H9 (cell line): ENCODE measurements at regions not wholly inside any gene's neighbourhood (a gene's known extent, or its start where the extent isn't known, plus 50 kb on each side); places are given as distances from the start of the nearest gene placed in this dataset.
A peak's percentile ranks its signal among the peaks of the same experiment; 100 is the strongest.

Source experiments
- DNase-seq: peaks from one replicate; pipeline ENCODE4 v3.0.0-alpha.2; 2017
- H2AFZ ChIP-seq: one replicate; pipeline ENCODE4 v1.6.1; 2013; ENCODE audit warnings: mild to moderate bottlenecking, low read length, control low read depth, moderate library complexity
- H2AK5ac ChIP-seq: 2 replicates; pipeline ENCODE4 v1.6.1; 2013; ENCODE audit warnings: low read length, control low read depth, mixed read lengths; ENCODE audit not compliant: insufficient read length
- H2BK120ac ChIP-seq: one replicate; pipeline ENCODE4 v1.6.1; 2013; ENCODE audit warnings: low read depth, mild to moderate bottlenecking, low read length, control low read depth, inconsistent platforms; ENCODE audit not compliant: poor library complexity, severe bottlenecking
- H2BK12ac ChIP-seq: 2 replicates; pipeline ENCODE4 v1.6.1; 2013; ENCODE audit warnings: low read length, control low read depth, mixed read lengths, low read depth; ENCODE audit not compliant: insufficient read length
- H2BK15ac ChIP-seq: 2 replicates; pipeline ENCODE4 v1.6.1; 2013; ENCODE audit warnings: low read depth, low read length, control low read depth
- H2BK20ac ChIP-seq: one replicate; pipeline ENCODE4 v1.6.1; 2013; ENCODE audit warnings: low read depth, mild to moderate bottlenecking, low read length, control low read depth, inconsistent platforms; ENCODE audit not compliant: poor library complexity, severe bottlenecking
- H2BK5ac ChIP-seq: 2 replicates; pipeline ENCODE4 v1.6.1; 2013; ENCODE audit warnings: low read length, control low read depth, mixed read lengths; ENCODE audit not compliant: insufficient read length
- H3K14ac ChIP-seq: 2 replicates; pipeline ENCODE4 v1.6.1; 2013; ENCODE audit warnings: low read length, control low read depth; ENCODE audit not compliant: insufficient read depth
- H3K18ac ChIP-seq: 2 replicates; pipeline ENCODE4 v1.6.1; 2013; ENCODE audit warnings: low read depth, mild to moderate bottlenecking, mixed read lengths, low read length, control low read depth; ENCODE audit not compliant: insufficient read length
- H3K23ac ChIP-seq: 2 replicates; pipeline ENCODE4 v1.6.1; 2013; ENCODE audit warnings: low read length, control low read depth, mixed read lengths, low read depth; ENCODE audit not compliant: insufficient read length
- H3K23me2 ChIP-seq: 2 replicates; pipeline ENCODE4 v1.6.1; 2013; ENCODE audit warnings: low read depth, mild to moderate bottlenecking, mixed read lengths, low read length, control low read depth; ENCODE audit not compliant: insufficient read length, poor library complexity, severe bottlenecking
- H3K27ac ChIP-seq: 2 replicates; pipeline ENCODE4 v1.5.1; 2013; ENCODE audit warnings: low read length, control low read depth, mixed read lengths, low read depth; ENCODE audit not compliant: insufficient read length
- H3K27me3 ChIP-seq: 2 replicates; pipeline ENCODE4 v1.6.1; 2013; ENCODE audit warnings: low read length, control low read depth, inconsistent platforms; ENCODE audit not compliant: insufficient read depth
- H3K4ac ChIP-seq: 2 replicates; pipeline ENCODE4 v1.6.1; 2013; ENCODE audit warnings: low read depth, mild to moderate bottlenecking, control low read depth, inconsistent platforms, low read length, moderate library complexity
- H3K4me1 ChIP-seq: 2 replicates; pipeline ENCODE4 v1.6.1; 2013; ENCODE audit warnings: low read length, control low read depth, inconsistent platforms; ENCODE audit not compliant: insufficient read depth
- H3K4me2 ChIP-seq: 2 replicates; pipeline ENCODE4 v1.6.1; 2013; ENCODE audit warnings: low read length, control low read depth, mixed read lengths; ENCODE audit not compliant: insufficient read length, insufficient read depth
- H3K56ac ChIP-seq: 2 replicates; pipeline ENCODE4 v1.6.1; 2013; ENCODE audit warnings: low read depth, mild to moderate bottlenecking, mixed read lengths, low read length, control low read depth; ENCODE audit not compliant: insufficient read length
- H3K79me1 ChIP-seq: 2 replicates; pipeline ENCODE4 v1.6.1; 2013; ENCODE audit warnings: low read depth, mild to moderate bottlenecking, moderate library complexity, low read length, control low read depth, inconsistent platforms; ENCODE audit not compliant: insufficient read depth, poor library complexity, severe bottlenecking
- H3K79me2 ChIP-seq: 2 replicates; pipeline ENCODE4 v1.6.1; 2013; ENCODE audit warnings: low read length, control low read depth, inconsistent platforms; ENCODE audit not compliant: insufficient read depth
- H3K9ac ChIP-seq: 2 replicates; pipeline ENCODE4 v1.6.1; 2013; ENCODE audit warnings: low read length, control low read depth, mixed read lengths; ENCODE audit not compliant: insufficient read length; ENCODE audit errors: extremely low read depth
- H3K9me3 ChIP-seq: one replicate; pipeline ENCODE4 v1.6.1; 2013; ENCODE audit warnings: low read depth, low read length, inconsistent platforms; ENCODE audit not compliant: control insufficient read depth
- H3T11ph ChIP-seq: one replicate; pipeline ENCODE4 v1.6.1; 2013; ENCODE audit warnings: mild to moderate bottlenecking, low read length, control low read depth, inconsistent platforms
- H4K20me1 ChIP-seq: one replicate; pipeline ENCODE4 v1.6.1; 2013; ENCODE audit not compliant: control insufficient read depth, insufficient read length, insufficient read depth
- H4K5ac ChIP-seq: 2 replicates; pipeline ENCODE4 v1.6.1; 2013; ENCODE audit warnings: low read depth, mild to moderate bottlenecking, mixed read lengths, low read length, control low read depth; ENCODE audit not compliant: insufficient read length
- H4K8ac ChIP-seq: replicated peaks from 2 replicates; pipeline ENCODE4 v1.6.1; 2013; ENCODE audit warnings: low read length, control low read depth, mixed read lengths, low read depth; ENCODE audit not compliant: insufficient read length
- H4K91ac ChIP-seq: 2 replicates; pipeline ENCODE4 v1.6.1; 2013; ENCODE audit warnings: low read depth, mild to moderate bottlenecking, moderate library complexity, mixed read lengths, low read length, control low read depth; ENCODE audit not compliant: insufficient read length
- H3K27ac Mint-ChIP-seq, 3 experiments: 2 replicates in 2 of 3; 3 replicates in 1 of 3; pipeline ENCODE4 v1.8.0; 2020 to 2021; ENCODE audit warnings: mixed read lengths in 3 of 3, mild to moderate bottlenecking in 1 of 3, moderate library complexity in 1 of 3
- H3K27me3 Mint-ChIP-seq: 2 replicates; pipeline ENCODE4 v1.8.0; 2021; ENCODE audit warnings: low read depth, mild to moderate bottlenecking, moderate library complexity, mixed read lengths
- H3K36me3 Mint-ChIP-seq, 3 experiments: 2 replicates in 2 of 3; 3 replicates in 1 of 3; pipeline ENCODE4 v1.8.0; 2020 to 2021; ENCODE audit warnings: low read depth in 3 of 3, mixed read lengths in 3 of 3; ENCODE audit not compliant: insufficient read depth in 1 of 3
- H3K4me1 Mint-ChIP-seq, 2 experiments: 2 replicates each; pipeline ENCODE4 v1.8.0; 2020; ENCODE audit warnings: mixed read lengths in 2 of 2
- H3K4me3 Mint-ChIP-seq, 2 experiments: 2 replicates in 1 of 2; 3 replicates in 1 of 2; pipeline ENCODE4 v1.8.0; 2020 to 2021; ENCODE audit warnings: mild to moderate bottlenecking in 2 of 2, mixed read lengths in 2 of 2, moderate library complexity in 1 of 2
- H3K9me3 Mint-ChIP-seq, 2 experiments: 2 replicates in 1 of 2; 3 replicates in 1 of 2; pipeline ENCODE4 v1.8.0; 2020; ENCODE audit warnings: mild to moderate bottlenecking in 2 of 2, mixed read lengths in 2 of 2, moderate library complexity in 1 of 2
- WGBS: extraction: QIAGEN DNeasy Blood & Tissue Kit; methylation state at CpG from one replicate; pipeline ENCODE4 v1.1.7; 2013; ENCODE audit warnings: missing lambda C conversion rate, low lambda C conversion rate, mixed read lengths; ENCODE audit not compliant: insufficient read length; ENCODE audit errors: extremely low coverage; 5-methylcytosine and 5-hydroxymethylcytosine counted together
- TF ChIP-seq, protein P1 (sequence below): fragments of 200-600 bp; sonication (generic); conservative IDR thresholded peaks from 3 replicates; pipeline ENCODE4 v1.8.0; 2021; ENCODE audit warnings: antibody characterized with exemption, mild to moderate bottlenecking

DNA sequence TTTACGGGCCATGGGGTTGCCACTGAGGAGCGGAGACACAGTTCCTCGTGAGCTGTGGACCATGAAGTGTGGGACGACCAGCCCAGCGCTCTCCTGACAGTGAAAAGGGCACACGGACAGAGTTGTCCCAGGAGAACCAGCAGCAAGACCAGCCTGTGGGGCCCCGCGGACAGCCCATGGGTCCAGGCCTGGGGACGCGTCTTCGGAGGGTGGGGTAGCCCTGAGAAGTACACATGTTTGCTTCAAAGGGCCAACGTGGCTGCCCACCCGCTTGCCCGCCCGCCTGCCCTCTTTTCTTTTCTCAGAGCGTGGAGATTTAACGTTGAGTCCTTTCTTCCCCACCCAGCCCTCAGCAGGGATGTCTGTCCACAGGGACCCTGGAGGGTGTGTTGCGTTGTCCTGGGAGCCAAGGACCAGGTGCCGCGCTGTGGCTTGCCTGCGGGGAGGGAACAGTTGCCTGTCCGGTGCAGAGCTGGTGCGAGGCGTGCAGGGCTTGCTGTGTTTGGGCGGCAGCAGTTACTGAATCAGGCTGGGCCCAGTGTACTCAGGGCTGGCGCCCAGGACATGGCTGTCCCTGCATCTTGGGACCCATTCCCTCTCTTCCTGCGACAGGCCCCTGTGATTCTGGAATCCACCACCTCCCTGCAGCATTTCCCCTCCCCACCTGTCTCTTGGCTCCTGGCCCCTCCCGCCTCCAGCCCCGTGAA lies 120.1 kb upstream of the HDAC4 start:
- no peak overlapping the region for H2BK12ac ChIP-seq
- H3K27ac Mint-ChIP-seq, result peak overlapping the region in 1 of 3 experiments; percentile 27; a peak in 2 of 7 replicates

More for the DNA sequence above, 120.1 kb upstream of the HDAC4 start:
- WGBS, result no CpG with 5 or more reads among the region's 29 CpGs
- Histone ChIP-seq H3T11ph (no peak overlapping the region), H3K27me3 (no peaks in the 10 kb centered on the region), H3K4ac (no peak overlapping the region), H2BK15ac (no peak overlapping the region), H3K18ac (no peak overlapping the region), H3K23ac (no peak overlapping the region), H3K79me1 (no peaks in the 10 kb centered on the region), H3K56ac (no peak overlapping the region), H2BK20ac (no peak overlapping the region), H3K14ac (no peak overlapping the region; the same call in 1 of the 2 replicates), H3K9ac (no peak overlapping the region), H4K8ac (no peak overlapping the region), H3K79me2 (no peaks in the 10 kb centered on the region), H2AFZ (no peak overlapping the region), H2BK5ac (no peak overlapping the region), H4K91ac (no peak overlapping the region), H3K4me1 (no peaks in the 10 kb centered on the region; the same call in 1 of the 2 replicates), H4K20me1 (no peaks in the 10 kb centered on the region), H3K27ac (no peak overlapping the region), H2AK5ac (no peak overlapping the region), H3K4me2 (no peak overlapping the region), H3K23me2 (no peaks in the 10 kb centered on the region), H4K5ac (no peak overlapping the region), H3K9me3 (no peaks in the 10 kb centered on the region), H2BK120ac (no peak overlapping the region)
- TF ChIP-seq, protein P1, sequence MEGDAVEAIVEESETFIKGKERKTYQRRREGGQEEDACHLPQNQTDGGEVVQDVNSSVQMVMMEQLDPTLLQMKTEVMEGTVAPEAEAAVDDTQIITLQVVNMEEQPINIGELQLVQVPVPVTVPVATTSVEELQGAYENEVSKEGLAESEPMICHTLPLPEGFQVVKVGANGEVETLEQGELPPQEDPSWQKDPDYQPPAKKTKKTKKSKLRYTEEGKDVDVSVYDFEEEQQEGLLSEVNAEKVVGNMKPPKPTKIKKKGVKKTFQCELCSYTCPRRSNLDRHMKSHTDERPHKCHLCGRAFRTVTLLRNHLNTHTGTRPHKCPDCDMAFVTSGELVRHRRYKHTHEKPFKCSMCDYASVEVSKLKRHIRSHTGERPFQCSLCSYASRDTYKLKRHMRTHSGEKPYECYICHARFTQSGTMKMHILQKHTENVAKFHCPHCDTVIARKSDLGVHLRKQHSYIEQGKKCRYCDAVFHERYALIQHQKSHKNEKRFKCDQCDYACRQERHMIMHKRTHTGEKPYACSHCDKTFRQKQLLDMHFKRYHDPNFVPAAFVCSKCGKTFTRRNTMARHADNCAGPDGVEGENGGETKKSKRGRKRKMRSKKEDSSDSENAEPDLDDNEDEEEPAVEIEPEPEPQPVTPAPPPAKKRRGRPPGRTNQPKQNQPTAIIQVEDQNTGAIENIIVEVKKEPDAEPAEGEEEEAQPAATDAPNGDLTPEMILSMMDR, result no peak
- Mint-ChIP-seq H3K9me3 (no peaks in the 10 kb centered on the region), H3K27me3 (no peaks in the 10 kb centered on the region; the same call in none of the 2 replicates), H3K4me3 (no peak overlapping the region), H3K36me3 (no peaks in the 10 kb centered on the region; a peak in 1 of 7 replicates), H3K4me1 (peaks cover 9 to 14% of the 10 kb centered on the region in 2 experiments)
- no peak for DNase-seq
